ENCODE measurements at regions not wholly inside any gene's neighbourhood (a gene's known extent, or its start where the extent isn't known, plus 50 kb on each side); places are given as distances from the start of the nearest gene placed in this dataset.

GRCh38 chr6:26214803-26215584 is 127.8 kb downstream of the HFE start:
- no peak for DNase-seq (ENCODE audit: low read depth)

- DNase-seq (ENCODE audit: low read depth) = no peak
Observed at GRCh38 chr6:26215585-26216358, 128.5 kb downstream of the HFE start.

- DNase-seq (ENCODE audit: low read depth) = peak; percentile 64
Observed at GRCh38 chr6:26216359-26216885, 129.2 kb downstream of the HFE start.

GRCh38 chr6:26216886-26217713 is 129.9 kb downstream of the HFE start:
- peak; percentile 77 for DNase-seq (ENCODE audit: low read depth)

GRCh38 chr6:26217714-26218075 is 130.5 kb downstream of the HFE start:
- DNase-seq (ENCODE audit: low read depth) = no peak

- DNase-seq (ENCODE audit: low read depth) = peak; percentile 40
Observed at GRCh38 chr6:26218824-26219223, 131.6 kb downstream of the HFE start.

- DNase-seq (ENCODE audit: low read depth) = no peak
Observed at GRCh38 chr6:26220145-26220970, 133.1 kb downstream of the HFE start.

- no peak for DNase-seq (ENCODE audit: low read depth)
Observed at GRCh38 chr6:26221186-26221585, 134.0 kb downstream of the HFE start.

GRCh38 chr6:26222571-26222970 is 135.3 kb downstream of the HFE start:
- DNase-seq (ENCODE audit: low read depth) = no peak

- no peak for DNase-seq (ENCODE audit: low read depth)
Observed at GRCh38 chr6:26223228-26223627, 136.0 kb downstream of the HFE start.

- peak; percentile 94 for DNase-seq (ENCODE audit: low read depth)
Observed at GRCh38 chr6:26223650-26224546, 136.7 kb downstream of the HFE start.

GRCh38 chr6:26224547-26224912 is 137.3 kb downstream of the HFE start:
- no peak for DNase-seq (ENCODE audit: low read depth)

GRCh38 chr6:26224940-26225847 is 138.0 kb downstream of the HFE start:
- DNase-seq (ENCODE audit: low read depth) = peak; percentile 22

- DNase-seq (ENCODE audit: low read depth) = no peak
Observed at GRCh38 chr6:26225848-26226578, 138.8 kb downstream of the HFE start.

GRCh38 chr6:26226579-26226967 is 138.4 kb upstream of the BTN3A2 start:
- DNase-seq (ENCODE audit: low read depth) = no peak

GRCh38 chr6:26230351-26230750 is 134.6 kb upstream of the BTN3A2 start:
- no peak for DNase-seq (ENCODE audit: low read depth)

GRCh38 chr6:26231006-26231587 is 133.9 kb upstream of the BTN3A2 start:
- no peak for DNase-seq (ENCODE audit: low read depth)
